H1 (cell line): ENCODE measurements at regions not wholly inside any gene's neighbourhood (a gene's known extent, or its start where the extent isn't known, plus 50 kb on each side); places are given as distances from the start of the nearest gene placed in this dataset.

Experiments used
- CBX5 ChIP-seq: fragments of 300-800, 300-1000 bp; sonication (generic); IDR thresholded peaks from 2 replicates; pipeline ENCODE4 v1.7.1; 2016; ENCODE audit warnings: antibody characterized with exemption, low read length, low read depth
- CBX8 ChIP-seq: fragments of 300-800, 300-1000 bp; sonication (generic); IDR thresholded peaks from 2 replicates; pipeline ENCODE4 v1.7.1; 2016; ENCODE audit warnings: low read depth, low read length, borderline replicate concordance

DNA sequence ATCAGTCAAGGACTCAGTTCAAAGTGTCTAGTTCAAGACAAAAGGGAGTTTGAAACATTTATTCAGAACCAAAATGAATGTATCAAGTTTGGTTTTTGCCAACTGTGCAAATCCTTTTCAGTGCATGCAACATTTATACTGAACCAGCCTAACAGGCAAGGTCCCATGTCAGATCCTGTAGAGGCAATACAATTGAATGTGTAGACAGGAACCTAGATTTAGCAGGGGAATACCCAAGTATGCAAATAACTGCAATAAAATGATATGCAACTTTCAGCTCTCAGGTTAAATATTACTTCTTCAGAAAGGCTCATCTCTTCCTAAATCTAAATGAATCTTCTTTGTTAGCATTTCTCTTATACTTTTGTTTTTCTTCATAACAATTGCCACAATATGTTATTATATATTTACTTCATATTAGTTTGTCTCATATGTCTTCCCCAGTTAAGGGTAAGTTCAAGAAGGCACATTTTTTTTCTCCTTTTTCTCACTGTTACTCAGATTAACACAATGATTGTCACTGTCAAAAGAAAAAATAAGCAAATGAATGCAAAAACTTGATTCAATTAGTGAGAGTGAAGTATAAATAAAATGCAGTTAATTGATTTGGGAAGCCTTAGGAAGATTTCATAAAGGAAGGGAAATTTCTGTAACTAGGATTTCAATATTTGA is 163.9 kb upstream of the RASA1 start (continued):
- TF ChIP-seq CBX8 (no peak), CBX5 (no peak)
